Esophagus muscularis mucosa (tissue), 4 donors: ENCODE measurements at regions not wholly inside any gene's neighbourhood (a gene's known extent, or its start where the extent isn't known, plus 50 kb on each side); places are given as distances from the start of the nearest gene placed in this dataset.

Experiments
- EP300 ChIP-seq: sonication (generic); formaldehyde crosslinking; IDR thresholded peaks from one replicate; pipeline ENCODE4 v1.6.1; 2017; ENCODE audit warnings: antibody characterized with exemption
- POLR2A ChIP-seq: fragments of 450-650 bp; IDR thresholded peaks from one replicate; pipeline ENCODE4 v1.6.1; 2017; ENCODE audit warnings: antibody characterized with exemption, moderate library complexity, mild to moderate bottlenecking, low read depth
- TF ChIP-seq, protein P1 (sequence below), 3 experiments: fragments of 200-600 bp in 2 of 3; fragments of 450-650 bp in 1 of 3; sonication (generic) in 2 of 3; IDR thresholded peaks; one replicate each; pipeline ENCODE4 v1.5.1; 2017 to 2019; ENCODE audit warnings: antibody characterized with exemption in 3 of 3, mild to moderate bottlenecking in 2 of 3, moderate library complexity in 1 of 3

DNA sequence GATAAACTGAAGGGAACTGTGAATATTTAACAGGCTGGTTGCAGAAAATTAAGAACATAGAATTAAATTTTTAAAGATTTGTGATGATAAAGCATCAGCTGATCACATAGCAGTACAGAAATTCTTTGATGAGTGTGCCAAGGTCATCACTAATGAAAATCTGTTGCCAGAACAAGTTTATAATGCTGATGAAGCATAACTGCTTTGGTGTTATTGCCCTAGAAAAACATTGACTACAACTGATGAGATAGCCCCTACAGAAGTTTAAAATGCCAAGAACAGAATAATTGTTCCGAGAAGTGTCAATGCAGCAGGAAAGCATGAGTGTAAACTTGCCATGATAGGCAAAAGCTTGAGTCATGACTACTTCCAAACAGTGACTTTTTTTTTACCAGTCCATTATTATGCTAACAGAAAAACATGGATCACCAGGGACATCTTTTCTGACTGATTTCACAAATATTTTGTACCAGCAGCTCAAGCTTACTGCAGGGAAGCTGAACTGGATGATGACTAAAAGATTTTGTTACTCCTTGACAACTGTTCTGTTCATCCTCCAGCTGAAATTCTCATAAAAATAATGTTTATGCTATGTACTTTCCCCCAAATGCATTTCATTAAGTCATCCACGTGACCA, 1136.6 kb downstream of the FAT4 start:
- TF ChIP-seq, protein P1, sequence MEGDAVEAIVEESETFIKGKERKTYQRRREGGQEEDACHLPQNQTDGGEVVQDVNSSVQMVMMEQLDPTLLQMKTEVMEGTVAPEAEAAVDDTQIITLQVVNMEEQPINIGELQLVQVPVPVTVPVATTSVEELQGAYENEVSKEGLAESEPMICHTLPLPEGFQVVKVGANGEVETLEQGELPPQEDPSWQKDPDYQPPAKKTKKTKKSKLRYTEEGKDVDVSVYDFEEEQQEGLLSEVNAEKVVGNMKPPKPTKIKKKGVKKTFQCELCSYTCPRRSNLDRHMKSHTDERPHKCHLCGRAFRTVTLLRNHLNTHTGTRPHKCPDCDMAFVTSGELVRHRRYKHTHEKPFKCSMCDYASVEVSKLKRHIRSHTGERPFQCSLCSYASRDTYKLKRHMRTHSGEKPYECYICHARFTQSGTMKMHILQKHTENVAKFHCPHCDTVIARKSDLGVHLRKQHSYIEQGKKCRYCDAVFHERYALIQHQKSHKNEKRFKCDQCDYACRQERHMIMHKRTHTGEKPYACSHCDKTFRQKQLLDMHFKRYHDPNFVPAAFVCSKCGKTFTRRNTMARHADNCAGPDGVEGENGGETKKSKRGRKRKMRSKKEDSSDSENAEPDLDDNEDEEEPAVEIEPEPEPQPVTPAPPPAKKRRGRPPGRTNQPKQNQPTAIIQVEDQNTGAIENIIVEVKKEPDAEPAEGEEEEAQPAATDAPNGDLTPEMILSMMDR (IDR thresholded peaks at IDR 0.05), result no peak
- no peak for TF ChIP-seq POLR2A
- no peak for TF ChIP-seq EP300
